ENCODE measurements at regions not wholly inside any gene's neighbourhood (a gene's known extent, or its start where the extent isn't known, plus 50 kb on each side); places are given as distances from the start of the nearest gene placed in this dataset.

GRCh38 chr7:38002689-38003088 is 82.2 kb downstream of the EPDR1 start:
- Mint-ChIP-seq H3K27ac (no peak overlapping the region), H3K36me3 (no peaks in the 10 kb centered on the region), H3K9me3 (no peaks in the 10 kb centered on the region), H3K27me3 (peaks cover 8 to 15% of the 10 kb centered on the region in 2 donors), H3K4me3 (no peak overlapping the region), H3K4me1 (ENCODE audit: low read depth in 2 of 2) (no peaks in the 10 kb centered on the region)
- no peak for ATAC-seq
- DNase-seq (ENCODE audit: low spot score) = no peak

GRCh38 chr7:38006559-38006958 is 86.1 kb downstream of the EPDR1 start:
- peaks cover 5% of the 10 kb centered on the region for H3K9me3 Mint-ChIP-seq
- no peak for ATAC-seq
- H3K4me1 Mint-ChIP-seq (ENCODE audit: low read depth in 2 of 2) = no peaks in the 10 kb centered on the region
- H3K36me3 Mint-ChIP-seq = peaks cover 12% of the 10 kb centered on the region
- H3K27me3 Mint-ChIP-seq = peaks cover 19 to 41% of the 10 kb centered on the region in 2 donors
- DNase-seq (ENCODE audit: low spot score) = no peak
- H3K4me3 Mint-ChIP-seq = no peak overlapping the region
- H3K27ac Mint-ChIP-seq = no peak overlapping the region

GRCh38 chr7:38007096-38007495 is 86.7 kb downstream of the EPDR1 start:
- H3K27me3 Mint-ChIP-seq = peaks cover 18 to 39% of the 10 kb centered on the region in 2 donors
- H3K4me1 Mint-ChIP-seq (ENCODE audit: low read depth in 2 of 2) = no peaks in the 10 kb centered on the region

GRCh38 chr7:38013246-38013645 is 92.8 kb downstream of the EPDR1 start:
- H3K4me1 Mint-ChIP-seq (ENCODE audit: low read depth in 2 of 2) = no peaks in the 10 kb centered on the region
- peak in 1 of 2 donors; percentile 45 for ATAC-seq

More at GRCh38 chr7:38007096-38007495, 86.7 kb downstream of the EPDR1 start:
- no peak overlapping the region for H3K27ac Mint-ChIP-seq
- H3K4me3 Mint-ChIP-seq = no peak overlapping the region
- peaks cover 12% of the 10 kb centered on the region for H3K36me3 Mint-ChIP-seq
- H3K9me3 Mint-ChIP-seq = peaks cover 5% of the 10 kb centered on the region
- ATAC-seq = no peak
- no peak for DNase-seq (ENCODE audit: low spot score)

GRCh38 chr7:38016567-38016966 is 96.1 kb downstream of the EPDR1 start:
- Mint-ChIP-seq H3K9me3 (no peaks in the 10 kb centered on the region), H3K27ac (no peak overlapping the region)
- ATAC-seq = no peak

More at GRCh38 chr7:38013246-38013645, 92.8 kb downstream of the EPDR1 start:
- Mint-ChIP-seq H3K4me3 (no peak overlapping the region), H3K9me3 (peaks cover 5% of the 10 kb centered on the region), H3K36me3 (peaks cover 12% of the 10 kb centered on the region), H3K27ac (no peak overlapping the region), H3K27me3 (peaks cover 25 to 53% of the 10 kb centered on the region in 2 donors)
- DNase-seq (ENCODE audit: low spot score) = no peak

GRCh38 chr7:38017320-38017719 is 96.9 kb downstream of the EPDR1 start:
- Mint-ChIP-seq H3K4me3 (no peak overlapping the region), H3K9me3 (no peaks in the 10 kb centered on the region), H3K36me3 (no peaks in the 10 kb centered on the region), H3K4me1 (ENCODE audit: low read depth in 2 of 2) (peaks cover 0 to 5% of the 10 kb centered on the region in 2 donors), H3K27ac (no peak overlapping the region), H3K27me3 (peaks cover 15 to 34% of the 10 kb centered on the region in 2 donors)
- DNase-seq (ENCODE audit: low spot score) (no peak), ATAC-seq (no peak)

More at GRCh38 chr7:38016567-38016966, 96.1 kb downstream of the EPDR1 start:
- H3K36me3 Mint-ChIP-seq = no peaks in the 10 kb centered on the region
- no peak for DNase-seq (ENCODE audit: low spot score)
- H3K4me1 Mint-ChIP-seq (ENCODE audit: low read depth in 2 of 2) = peaks cover 0 to 5% of the 10 kb centered on the region in 2 donors
- no peak overlapping the region for H3K4me3 Mint-ChIP-seq
- H3K27me3 Mint-ChIP-seq = peaks cover 17 to 37% of the 10 kb centered on the region in 2 donors

GRCh38 chr7:38020121-38020785 is 99.8 kb downstream of the EPDR1 start:
- Mint-ChIP-seq H3K27ac (no peak overlapping the region), H3K27me3 (peaks cover 12 to 23% of the 10 kb centered on the region in 2 donors), H3K4me3 (no peak overlapping the region), H3K9me3 (no peaks in the 10 kb centered on the region), H3K36me3 (no peaks in the 10 kb centered on the region), H3K4me1 (ENCODE audit: low read depth in 2 of 2) (peaks cover 0 to 5% of the 10 kb centered on the region in 2 donors)
- DNase-seq (ENCODE audit: low spot score) (no peak), ATAC-seq (no peak)

GRCh38 chr7:38021892-38022291 is 101.5 kb downstream of the EPDR1 start:
- H3K4me1 Mint-ChIP-seq (ENCODE audit: low read depth in 2 of 2) = peaks cover 0 to 5% of the 10 kb centered on the region in 2 donors
- H3K4me3 Mint-ChIP-seq = no peak overlapping the region
- peaks cover 9 to 17% of the 10 kb centered on the region in 2 donors for H3K27me3 Mint-ChIP-seq
- no peak for ATAC-seq
- H3K27ac Mint-ChIP-seq = no peak overlapping the region
- no peaks in the 10 kb centered on the region for H3K36me3 Mint-ChIP-seq
- H3K9me3 Mint-ChIP-seq = no peaks in the 10 kb centered on the region
- no peak for DNase-seq (ENCODE audit: low spot score)

GRCh38 chr7:38025815-38026214 is 105.4 kb downstream of the EPDR1 start:
- DNase-seq (ENCODE audit: low spot score) = no peak

GRCh38 chr7:38027884-38028455 is 107.5 kb downstream of the EPDR1 start:
- no peak overlapping the region for H3K4me3 Mint-ChIP-seq
- no peak overlapping the region for H3K27ac Mint-ChIP-seq
- no peaks in the 10 kb centered on the region for H3K9me3 Mint-ChIP-seq
- ATAC-seq = no peak
- no peaks in the 10 kb centered on the region for H3K36me3 Mint-ChIP-seq
- H3K4me1 Mint-ChIP-seq (ENCODE audit: low read depth in 2 of 2) = no peaks in the 10 kb centered on the region
- no peak for DNase-seq (ENCODE audit: low spot score)
- peaks cover 4 to 9% of the 10 kb centered on the region in 2 donors for H3K27me3 Mint-ChIP-seq

More at GRCh38 chr7:38025815-38026214, 105.4 kb downstream of the EPDR1 start:
- no peaks in the 10 kb centered on the region for H3K9me3 Mint-ChIP-seq
- no peak for ATAC-seq
- H3K36me3 Mint-ChIP-seq = no peaks in the 10 kb centered on the region
- H3K27ac Mint-ChIP-seq = no peak overlapping the region
- H3K4me1 Mint-ChIP-seq (ENCODE audit: low read depth in 2 of 2) = peaks cover 0 to under 1% of the 10 kb centered on the region in 2 donors
- H3K27me3 Mint-ChIP-seq = peaks cover 0 to 2% of the 10 kb centered on the region in 2 donors
- H3K4me3 Mint-ChIP-seq = no peak overlapping the region

- peaks cover 20 to 31% of the 10 kb centered on the region in 2 donors for H3K27me3 Mint-ChIP-seq
- H3K9me3 Mint-ChIP-seq = no peaks in the 10 kb centered on the region
- no peak for ATAC-seq
- H3K4me3 Mint-ChIP-seq = no peak overlapping the region
- no peak overlapping the region for H3K27ac Mint-ChIP-seq
- H3K36me3 Mint-ChIP-seq = no peaks in the 10 kb centered on the region
- no peak for DNase-seq (ENCODE audit: low spot score)
- no peaks in the 10 kb centered on the region for H3K4me1 Mint-ChIP-seq (ENCODE audit: low read depth in 2 of 2)
These were observed 113.8 kb downstream of the EPDR1 start for GRCh38 chr7:38034062-38034908.

- DNase-seq (ENCODE audit: low spot score) (no peak), ATAC-seq (no peak)
- Mint-ChIP-seq H3K4me3 (no peak overlapping the region), H3K4me1 (ENCODE audit: low read depth in 2 of 2) (no peaks in the 10 kb centered on the region), H3K27me3 (peaks cover 10 to 26% of the 10 kb centered on the region in 2 donors), H3K27ac (no peak overlapping the region), H3K9me3 (no peaks in the 10 kb centered on the region), H3K36me3 (no peaks in the 10 kb centered on the region)
These were observed 120.4 kb downstream of the EPDR1 start for GRCh38 chr7:38040831-38041230.

- H3K36me3 Mint-ChIP-seq = peaks cover 5% of the 10 kb centered on the region
- H3K4me3 Mint-ChIP-seq = no peak overlapping the region
- DNase-seq (ENCODE audit: low spot score) (no peak), ATAC-seq (no peak)
- no peak overlapping the region for H3K27ac Mint-ChIP-seq
- H3K4me1 Mint-ChIP-seq (ENCODE audit: low read depth in 2 of 2) = no peaks in the 10 kb centered on the region
- peaks cover 12 to 18% of the 10 kb centered on the region in 2 donors for H3K27me3 Mint-ChIP-seq
- H3K9me3 Mint-ChIP-seq = no peaks in the 10 kb centered on the region
These were observed 128.4 kb upstream of the STARD3NL start for GRCh38 chr7:38049679-38050078.

GRCh38 chr7:38051311-38051710 is 126.7 kb upstream of the STARD3NL start:
- H3K4me3 Mint-ChIP-seq = no peak overlapping the region
- peaks cover 5% of the 10 kb centered on the region for H3K36me3 Mint-ChIP-seq
- no peaks in the 10 kb centered on the region for H3K9me3 Mint-ChIP-seq
- DNase-seq (ENCODE audit: low spot score) (no peak), ATAC-seq (no peak)
- peaks cover 12 to 19% of the 10 kb centered on the region in 2 donors for H3K27me3 Mint-ChIP-seq
- no peaks in the 10 kb centered on the region for H3K4me1 Mint-ChIP-seq (ENCODE audit: low read depth in 2 of 2)
- H3K27ac Mint-ChIP-seq = no peak overlapping the region
